GM23338 (cell line): ENCODE measurements at regions not wholly inside any gene's neighbourhood (a gene's known extent, or its start where the extent isn't known, plus 50 kb on each side); places are given as distances from the start of the nearest gene placed in this dataset.

Experiments
- ATAC-seq: fragments of 200-7000 bp; cut with Tn5 transposase; 3 replicates; pipeline ENCODE4 v1.9.1; 2020
- DNase-seq: peaks from one replicate; pipeline ENCODE4 v3.0.0-alpha.2; 2015; ENCODE audit warnings: low spot score
- H2AFZ ChIP-seq: fragments of 200-600 bp; sonication (generic); 2 replicates; pipeline ENCODE4 v1.8.0; 2016; ENCODE audit warnings: antibody characterized with exemption, mild to moderate bottlenecking, moderate library complexity
- H3F3A ChIP-seq: fragments of 200-600 bp; sonication (generic); replicated peaks from 2 replicates; pipeline ENCODE4 v1.8.0; 2017; ENCODE audit warnings: antibody characterized with exemption, mixed run types, low read depth
- H3K27ac ChIP-seq: fragments of 200-600 bp; sonication (generic); 2 replicates; pipeline ENCODE4 v1.6.1; 2016; ENCODE audit warnings: low read depth
- H3K27me3 ChIP-seq: fragments of 200-600 bp; sonication (generic); 2 replicates; pipeline ENCODE4 v1.8.0; 2016; ENCODE audit warnings: mild to moderate bottlenecking, mixed run types, moderate library complexity; ENCODE audit not compliant: insufficient read depth
- H3K36me3 ChIP-seq: fragments of 200-600 bp; sonication (generic); 2 replicates; pipeline ENCODE4 v1.8.0; 2016; ENCODE audit warnings: mild to moderate bottlenecking; ENCODE audit not compliant: insufficient read depth
- H3K4me1 ChIP-seq: fragments of 200-600 bp; sonication (generic); 2 replicates; pipeline ENCODE4 v1.8.0; 2016; ENCODE audit warnings: mild to moderate bottlenecking, moderate library complexity; ENCODE audit not compliant: insufficient read depth
- H3K4me2 ChIP-seq: fragments of 200-600 bp; sonication (generic); 2 replicates; pipeline ENCODE4 v1.7.1; 2017; ENCODE audit warnings: mixed run types
- H3K4me3 ChIP-seq: fragments of 200-600 bp; sonication (generic); 2 replicates; pipeline ENCODE4 v1.6.1; 2016; ENCODE audit warnings: mixed run types
- H3K79me2 ChIP-seq: fragments of 200-600 bp; sonication (generic); replicated peaks from 2 replicates; pipeline ENCODE4 v1.8.0; 2017; ENCODE audit warnings: mild to moderate bottlenecking; ENCODE audit not compliant: insufficient read depth
- H3K9me2 ChIP-seq: fragments of 200-600 bp; sonication (generic); 2 replicates; pipeline ENCODE4 v1.8.0; 2017; ENCODE audit not compliant: insufficient read depth
- H4K20me1 ChIP-seq: fragments of 200-600 bp; sonication (generic); replicated peaks from 2 replicates; pipeline ENCODE4 v1.8.0; 2017; ENCODE audit warnings: mild to moderate bottlenecking; ENCODE audit not compliant: insufficient read depth
- H3K27ac Mint-ChIP-seq: 2 replicates; pipeline ENCODE4 v1.8.0; 2020; ENCODE audit warnings: inconsistent platforms, mild to moderate bottlenecking, moderate library complexity, mixed read lengths
- H3K27me3 Mint-ChIP-seq: 3 replicates; pipeline ENCODE4 v1.8.0; 2022; ENCODE audit warnings: low read depth, mild to moderate bottlenecking, moderate library complexity, mixed read lengths, inconsistent platforms; ENCODE audit not compliant: insufficient read depth, poor library complexity
- H3K36me3 Mint-ChIP-seq: 3 replicates; pipeline ENCODE4 v1.8.0; 2021; ENCODE audit warnings: low read depth, mild to moderate bottlenecking, inconsistent platforms, moderate library complexity, mixed read lengths
- H3K4me1 Mint-ChIP-seq: 3 replicates; pipeline ENCODE4 v1.8.0; 2020; ENCODE audit warnings: mild to moderate bottlenecking, inconsistent platforms, mixed read lengths
- H3K4me3 Mint-ChIP-seq: 3 replicates; pipeline ENCODE4 v1.8.0; 2021; ENCODE audit warnings: moderate library complexity, mild to moderate bottlenecking, inconsistent platforms, mixed read lengths
- H3K9me3 Mint-ChIP-seq: 3 replicates; pipeline ENCODE4 v1.8.0; 2020; ENCODE audit warnings: moderate library complexity, mild to moderate bottlenecking, inconsistent platforms, mixed read lengths
- EZH2phosphoT487 ChIP-seq: fragments of 200-600 bp; sonication (generic); IDR thresholded peaks from one replicate; pipeline ENCODE4 v1.8.1; 2018; ENCODE audit warnings: antibody characterized with exemption; ENCODE audit not compliant: unreplicated experiment
- STAT1 ChIP-seq: IDR thresholded peaks from one replicate; pipeline ENCODE4 v1.6.1; 2016; ENCODE audit warnings: antibody characterized with exemption; ENCODE audit not compliant: unreplicated experiment
- ZNF114 ChIP-seq: fragments of 250-450 bp; sonication (Bioruptor Pico); IDR thresholded peaks from 2 replicates; pipeline ENCODE4 v1.5.0; 2020; ENCODE audit warnings: mild to moderate bottlenecking, moderate library complexity
- ZNF462 ChIP-seq: fragments of 250-450 bp; sonication (Bioruptor Pico); IDR thresholded peaks from 2 replicates; pipeline ENCODE4 v1.5.0; 2020; ENCODE audit warnings: mild to moderate bottlenecking, moderate library complexity

GRCh38 chr6:19753826-19754225, 83.3 kb upstream of the ID4 start:
- H2AFZ ChIP-seq = no peak overlapping the region
- no peak overlapping the region for H3K4me2 ChIP-seq
- no peak for ATAC-seq
- Mint-ChIP-seq H3K36me3 (no peaks in the 10 kb centered on the region), H3K4me1 (peaks cover 15% of the 10 kb centered on the region), H3K27me3 (peaks cover 3% of the 10 kb centered on the region), H3K4me3 (no peak overlapping the region), H3K27ac (0 out of 2 replicates have a peak overlapping the region, but pooled peaks have one; percentile 2), H3K9me3 (no peaks in the 10 kb centered on the region)
- no peaks in the 10 kb centered on the region for H3K79me2 ChIP-seq
- no peaks in the 10 kb centered on the region for H3K36me3 ChIP-seq
- TF ChIP-seq STAT1 = no peak
- TF ChIP-seq ZNF462 (CRISPR knock-in tag) = no peak
- TF ChIP-seq ZNF114 (CRISPR knock-in tag) = no peak
- no peak overlapping the region for H3K27ac ChIP-seq
- no peaks in the 10 kb centered on the region for H4K20me1 ChIP-seq
- H3K27me3 ChIP-seq = no peaks in the 10 kb centered on the region
- H3K4me3 ChIP-seq = no peak overlapping the region
- H3F3A ChIP-seq = no peaks in the 10 kb centered on the region
- no peaks in the 10 kb centered on the region for H3K9me2 ChIP-seq
- no peak for DNase-seq
- H3K4me1 ChIP-seq = 0 out of 2 replicates have a peak, but pooled peaks cover 9% of the 10 kb centered on the region

- H3K79me2 ChIP-seq = no peaks in the 10 kb centered on the region
- H4K20me1 ChIP-seq = no peaks in the 10 kb centered on the region
- H3K4me1 ChIP-seq = 0 out of 2 replicates have a peak, but pooled peaks cover 9% of the 10 kb centered on the region
- ATAC-seq (no peak), DNase-seq (no peak)
- H3K27ac ChIP-seq = no peak overlapping the region
- no peaks in the 10 kb centered on the region for H3K9me2 ChIP-seq
- peaks cover 15% of the 10 kb centered on the region for H3K4me1 Mint-ChIP-seq
- no peak overlapping the region for H3K4me3 ChIP-seq
- no peak overlapping the region for H2AFZ ChIP-seq
- no peaks in the 10 kb centered on the region for H3F3A ChIP-seq
- H3K36me3 Mint-ChIP-seq = no peaks in the 10 kb centered on the region
- no peak overlapping the region for H3K4me2 ChIP-seq
- no peaks in the 10 kb centered on the region for H3K27me3 ChIP-seq
- peaks cover 3% of the 10 kb centered on the region for H3K27me3 Mint-ChIP-seq
- no peak overlapping the region for H3K4me3 Mint-ChIP-seq
- H3K9me3 Mint-ChIP-seq = no peaks in the 10 kb centered on the region
- no peak overlapping the region for H3K27ac Mint-ChIP-seq
- H3K36me3 ChIP-seq = no peaks in the 10 kb centered on the region
- TF ChIP-seq EZH2phosphoT487 (no peak), ZNF462 (CRISPR knock-in tag) (no peak), STAT1 (no peak)
Observed at GRCh38 chr6:19754686-19755085, 82.5 kb upstream of the ID4 start.
